Neural cell (in vitro differentiated cells): ENCODE measurements at regions not wholly inside any gene's neighbourhood (a gene's known extent, or its start where the extent isn't known, plus 50 kb on each side); places are given as distances from the start of the nearest gene placed in this dataset.

Experiments used
- EP300 ChIP-seq: fragments of 450-650 bp; conservative IDR thresholded peaks from 2 replicates; pipeline ENCODE4 v1.6.1; 2014; ENCODE audit warnings: antibody characterized with exemption, mild to moderate bottlenecking, moderate library complexity; ENCODE audit not compliant: poor library complexity, severe bottlenecking
- EZH2 ChIP-seq: fragments of 200-600, 300-800 bp; shearing (Covaris generic), sonication (generic); IDR thresholded peaks from 2 replicates; pipeline ENCODE4 v1.6.1; 2014; ENCODE audit warnings: antibody characterized with exemption, low read length, borderline replicate concordance, mild to moderate bottlenecking; ENCODE audit not compliant: insufficient read depth, poor library complexity, severe bottlenecking
- POLR2AphosphoS5 ChIP-seq: IDR thresholded peaks from 2 replicates; pipeline ENCODE4 v1.6.1; 2012
- TF ChIP-seq, protein P1 (sequence below): fragments of 450-650 bp; IDR thresholded peaks from 2 replicates; pipeline ENCODE4 v1.5.1; 2014; ENCODE audit warnings: antibody characterized with exemption, mild to moderate bottlenecking, moderate library complexity; ENCODE audit not compliant: poor library complexity, severe bottlenecking
- TF ChIP-seq, protein P2 (sequence below): IDR thresholded peaks from 2 replicates; pipeline ENCODE4 v1.6.1; 2012; ENCODE audit warnings: borderline replicate concordance

DNA sequence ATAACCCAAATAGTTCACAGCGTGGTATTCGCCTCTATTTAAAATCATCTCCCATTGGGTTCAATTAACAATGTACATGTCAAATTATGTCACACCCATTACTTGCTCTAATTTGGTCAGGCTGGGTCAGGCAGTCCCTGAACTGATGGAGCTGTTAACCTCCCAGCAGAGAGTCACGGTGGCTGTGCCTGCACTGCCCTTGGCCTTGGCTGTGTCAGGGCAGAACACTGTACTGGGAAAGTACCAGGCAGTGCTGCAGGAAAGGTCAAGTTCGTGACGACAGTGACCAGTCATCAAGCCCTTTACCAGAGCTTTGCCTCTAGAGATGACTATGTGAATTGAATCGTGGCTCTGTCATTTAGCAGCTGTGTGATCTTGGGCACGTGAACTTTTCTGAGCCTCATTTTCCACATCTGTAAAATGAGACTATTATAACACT, 100.0 kb downstream of the ARF6 start:
- TF ChIP-seq, protein P1, sequence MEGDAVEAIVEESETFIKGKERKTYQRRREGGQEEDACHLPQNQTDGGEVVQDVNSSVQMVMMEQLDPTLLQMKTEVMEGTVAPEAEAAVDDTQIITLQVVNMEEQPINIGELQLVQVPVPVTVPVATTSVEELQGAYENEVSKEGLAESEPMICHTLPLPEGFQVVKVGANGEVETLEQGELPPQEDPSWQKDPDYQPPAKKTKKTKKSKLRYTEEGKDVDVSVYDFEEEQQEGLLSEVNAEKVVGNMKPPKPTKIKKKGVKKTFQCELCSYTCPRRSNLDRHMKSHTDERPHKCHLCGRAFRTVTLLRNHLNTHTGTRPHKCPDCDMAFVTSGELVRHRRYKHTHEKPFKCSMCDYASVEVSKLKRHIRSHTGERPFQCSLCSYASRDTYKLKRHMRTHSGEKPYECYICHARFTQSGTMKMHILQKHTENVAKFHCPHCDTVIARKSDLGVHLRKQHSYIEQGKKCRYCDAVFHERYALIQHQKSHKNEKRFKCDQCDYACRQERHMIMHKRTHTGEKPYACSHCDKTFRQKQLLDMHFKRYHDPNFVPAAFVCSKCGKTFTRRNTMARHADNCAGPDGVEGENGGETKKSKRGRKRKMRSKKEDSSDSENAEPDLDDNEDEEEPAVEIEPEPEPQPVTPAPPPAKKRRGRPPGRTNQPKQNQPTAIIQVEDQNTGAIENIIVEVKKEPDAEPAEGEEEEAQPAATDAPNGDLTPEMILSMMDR = no peak
- TF ChIP-seq EZH2 (no peak), POLR2AphosphoS5 (no peak), EP300 (no peak)
- TF ChIP-seq, protein P2, sequence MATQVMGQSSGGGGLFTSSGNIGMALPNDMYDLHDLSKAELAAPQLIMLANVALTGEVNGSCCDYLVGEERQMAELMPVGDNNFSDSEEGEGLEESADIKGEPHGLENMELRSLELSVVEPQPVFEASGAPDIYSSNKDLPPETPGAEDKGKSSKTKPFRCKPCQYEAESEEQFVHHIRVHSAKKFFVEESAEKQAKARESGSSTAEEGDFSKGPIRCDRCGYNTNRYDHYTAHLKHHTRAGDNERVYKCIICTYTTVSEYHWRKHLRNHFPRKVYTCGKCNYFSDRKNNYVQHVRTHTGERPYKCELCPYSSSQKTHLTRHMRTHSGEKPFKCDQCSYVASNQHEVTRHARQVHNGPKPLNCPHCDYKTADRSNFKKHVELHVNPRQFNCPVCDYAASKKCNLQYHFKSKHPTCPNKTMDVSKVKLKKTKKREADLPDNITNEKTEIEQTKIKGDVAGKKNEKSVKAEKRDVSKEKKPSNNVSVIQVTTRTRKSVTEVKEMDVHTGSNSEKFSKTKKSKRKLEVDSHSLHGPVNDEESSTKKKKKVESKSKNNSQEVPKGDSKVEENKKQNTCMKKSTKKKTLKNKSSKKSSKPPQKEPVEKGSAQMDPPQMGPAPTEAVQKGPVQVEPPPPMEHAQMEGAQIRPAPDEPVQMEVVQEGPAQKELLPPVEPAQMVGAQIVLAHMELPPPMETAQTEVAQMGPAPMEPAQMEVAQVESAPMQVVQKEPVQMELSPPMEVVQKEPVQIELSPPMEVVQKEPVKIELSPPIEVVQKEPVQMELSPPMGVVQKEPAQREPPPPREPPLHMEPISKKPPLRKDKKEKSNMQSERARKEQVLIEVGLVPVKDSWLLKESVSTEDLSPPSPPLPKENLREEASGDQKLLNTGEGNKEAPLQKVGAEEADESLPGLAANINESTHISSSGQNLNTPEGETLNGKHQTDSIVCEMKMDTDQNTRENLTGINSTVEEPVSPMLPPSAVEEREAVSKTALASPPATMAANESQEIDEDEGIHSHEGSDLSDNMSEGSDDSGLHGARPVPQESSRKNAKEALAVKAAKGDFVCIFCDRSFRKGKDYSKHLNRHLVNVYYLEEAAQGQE = no peak
